Activated CD4-positive, CD25-positive, alpha-beta regulatory T cell (primary cell): ENCODE measurements at regions not wholly inside any gene's neighbourhood (a gene's known extent, or its start where the extent isn't known, plus 50 kb on each side); places are given as distances from the start of the nearest gene placed in this dataset.
"Not testable (repeated sequence)": the region's sequence is repeated elsewhere in the genome, so short reads cannot be mapped to it uniquely, and the experiment has no call there.

ENCODE experiments used
- DNase-seq, 4 experiments: peaks; one replicate each; lab custom pipeline; 2025; lab: John Stamatoyannopoulos, UW

DNA sequence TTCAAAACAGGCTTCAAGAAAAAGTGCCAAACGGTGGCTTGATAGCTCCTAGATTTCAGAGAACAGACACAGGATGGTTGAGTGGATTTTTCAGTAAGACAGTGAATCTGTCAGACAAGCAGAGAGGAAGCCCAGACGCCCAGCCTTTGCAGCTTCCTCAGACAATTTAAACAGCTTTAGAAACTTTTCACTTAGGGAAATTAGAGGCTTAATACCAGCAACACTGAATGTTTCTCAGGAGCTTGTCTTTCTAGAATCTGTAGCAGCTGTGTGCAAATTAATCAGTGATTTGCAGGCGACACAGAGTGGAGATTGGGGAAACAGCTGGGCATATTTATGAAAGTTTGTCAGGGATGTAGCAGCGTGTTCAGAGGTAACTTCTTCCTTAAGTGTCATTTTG is 362.1 kb downstream of the GALC start:
- no peak for DNase-seq

DNA sequence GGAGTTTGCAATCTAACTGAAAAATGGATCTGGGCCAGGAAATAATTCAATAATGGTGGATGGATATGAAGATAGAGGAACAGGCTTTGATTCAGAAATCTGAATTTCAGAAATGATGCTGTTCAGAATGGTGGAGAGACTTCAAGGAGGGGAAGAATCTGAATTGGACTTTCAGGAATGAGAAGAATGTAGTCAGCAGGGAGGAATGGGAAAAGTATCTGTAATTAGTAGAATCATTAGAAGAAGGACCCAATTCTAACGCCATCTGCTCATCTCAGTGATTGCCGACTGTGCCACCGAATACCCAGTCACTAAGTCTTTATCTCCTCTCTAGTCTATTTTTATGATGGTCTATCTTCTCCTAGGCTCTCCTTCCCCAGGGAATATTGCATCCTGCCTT is 363.2 kb downstream of the GALC start:
- DNase-seq, result no peak

DNA sequence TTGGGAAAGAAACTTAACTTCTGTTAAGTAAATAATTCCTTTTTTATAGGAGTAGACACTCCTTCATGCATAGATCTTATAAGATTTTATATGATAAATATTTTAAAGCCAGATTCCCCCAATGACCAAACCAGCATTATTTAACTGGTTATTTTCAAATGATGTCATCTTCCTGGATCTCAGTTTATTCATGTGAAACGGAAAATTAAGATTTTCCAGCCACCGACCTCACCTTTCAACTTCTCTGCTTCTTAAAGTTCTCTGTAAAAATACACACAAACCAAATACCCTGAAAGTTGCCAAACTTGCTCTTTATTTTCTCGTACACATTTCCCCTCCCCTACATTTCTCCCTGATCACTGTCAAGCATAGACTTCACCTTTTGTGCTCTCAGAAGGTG is 364.2 kb downstream of the GALC start:
- DNase-seq, result no peak

DNA sequence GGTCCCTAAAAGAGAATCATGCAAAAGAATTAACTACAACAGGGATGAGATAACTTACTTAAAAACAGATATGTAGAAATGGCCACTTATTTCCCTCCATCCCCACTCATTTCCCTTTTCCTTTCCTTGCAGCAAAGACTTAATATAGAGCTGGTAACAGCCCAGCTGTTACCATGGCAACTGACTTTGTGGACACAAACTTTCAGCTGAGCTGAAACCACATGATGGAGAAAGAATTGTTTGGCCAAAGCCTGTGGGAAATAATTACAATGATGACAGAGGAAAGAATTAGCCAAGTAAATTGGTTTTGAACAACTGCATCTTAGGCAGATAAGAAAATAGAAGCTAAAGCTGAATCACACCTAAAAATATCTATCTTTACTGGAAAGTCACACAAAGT is 364.9 kb downstream of the GALC start:
- no peak for DNase-seq

DNA sequence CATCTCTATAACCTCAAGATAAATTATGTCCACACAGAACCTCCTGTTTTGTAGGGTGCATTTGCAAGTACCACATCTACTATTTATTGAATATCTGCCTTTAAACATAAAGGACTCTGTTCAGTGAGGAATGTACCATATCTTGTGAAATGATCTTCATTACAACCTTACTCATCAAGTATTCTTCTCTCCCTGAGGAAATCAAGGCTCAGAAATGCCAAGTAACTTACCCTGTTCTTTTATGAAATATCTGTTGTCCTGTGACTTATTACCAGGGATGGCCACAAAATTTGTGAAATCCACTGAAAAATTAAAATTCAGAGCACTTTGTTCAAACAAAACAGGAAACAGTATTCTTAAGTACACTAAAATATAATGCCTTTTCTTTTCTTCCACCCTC is 366.7 kb downstream of the GALC start:
- DNase-seq, result no peak

DNA sequence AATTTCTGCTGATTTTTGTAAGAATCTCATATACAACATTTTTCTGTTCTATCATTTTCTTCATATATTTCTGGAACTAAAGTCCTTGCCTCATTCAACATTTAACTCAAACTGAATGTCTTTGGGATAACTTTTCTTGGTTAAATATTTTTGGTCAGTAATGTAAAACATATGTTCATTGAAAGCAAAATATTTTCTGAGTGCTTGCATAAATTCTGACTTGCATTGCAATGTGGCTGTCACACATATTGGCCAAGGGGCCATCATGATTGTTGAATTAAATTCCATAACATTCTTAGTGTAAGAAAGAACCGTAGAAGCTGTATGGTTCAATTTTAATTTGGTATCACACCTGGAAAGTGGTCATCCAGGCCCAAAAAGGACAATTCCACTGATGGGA is 369.4 kb downstream of the GALC start:
- no peak for DNase-seq

DNA sequence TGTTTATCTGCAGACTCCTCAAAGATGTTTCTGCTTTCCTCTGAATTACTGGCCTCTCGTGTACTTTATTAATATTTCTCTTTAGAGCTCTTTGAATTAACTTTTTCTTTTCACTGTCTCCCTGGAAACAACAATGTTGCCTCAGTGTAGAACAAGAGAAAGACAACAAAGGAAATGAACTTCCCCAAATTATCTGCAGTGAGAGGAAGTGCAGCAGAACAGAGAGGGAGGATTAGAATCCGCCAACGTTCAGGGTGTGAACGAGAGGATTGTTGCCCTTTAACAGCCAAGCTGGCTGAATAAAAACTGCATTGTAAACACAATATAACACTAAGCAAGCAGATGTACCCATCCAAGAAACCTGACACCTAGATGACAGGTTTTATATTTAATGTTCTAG is 375.9 kb downstream of the GALC start:
- no peak for DNase-seq

DNA sequence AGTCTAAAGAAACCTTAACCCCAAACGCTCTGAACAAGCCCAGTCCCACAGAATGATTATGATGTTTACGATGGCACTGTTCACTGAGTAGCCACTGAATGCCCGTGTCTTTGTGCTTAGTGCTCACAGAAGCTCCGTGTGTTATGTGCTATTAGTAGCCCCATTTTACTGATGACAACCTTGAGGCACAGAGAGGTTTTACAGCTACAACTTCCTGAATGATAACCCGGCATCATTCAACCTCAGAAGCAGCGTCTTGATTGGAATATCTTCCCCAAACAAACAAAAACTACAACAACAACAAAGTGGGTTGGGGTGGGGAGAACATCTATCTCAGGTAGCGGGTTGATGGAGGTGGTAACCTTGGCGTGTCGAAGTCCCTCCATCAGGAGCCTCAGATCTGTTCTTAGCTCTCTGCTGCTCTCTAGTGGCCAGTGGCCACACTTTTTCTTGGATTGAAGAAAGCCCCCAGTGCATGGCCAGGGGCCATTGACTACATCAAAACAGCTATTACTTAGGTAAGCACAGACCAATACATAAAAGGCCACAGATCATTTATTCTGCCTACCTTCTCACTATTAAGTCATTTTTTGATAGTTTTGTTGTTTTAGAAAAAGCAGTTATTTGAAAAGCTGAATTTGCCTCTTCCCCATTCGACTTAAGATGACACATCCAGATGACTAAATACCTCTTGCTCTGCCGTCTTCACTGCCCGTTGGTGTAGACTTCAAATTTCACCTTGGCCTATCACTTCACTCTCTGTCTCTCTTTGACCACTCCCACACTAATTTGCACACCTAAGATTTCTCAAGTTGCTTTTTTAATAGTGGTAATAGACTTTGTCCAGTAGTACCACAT is 376.9 kb downstream of the GALC start:
- no peak for DNase-seq

DNA sequence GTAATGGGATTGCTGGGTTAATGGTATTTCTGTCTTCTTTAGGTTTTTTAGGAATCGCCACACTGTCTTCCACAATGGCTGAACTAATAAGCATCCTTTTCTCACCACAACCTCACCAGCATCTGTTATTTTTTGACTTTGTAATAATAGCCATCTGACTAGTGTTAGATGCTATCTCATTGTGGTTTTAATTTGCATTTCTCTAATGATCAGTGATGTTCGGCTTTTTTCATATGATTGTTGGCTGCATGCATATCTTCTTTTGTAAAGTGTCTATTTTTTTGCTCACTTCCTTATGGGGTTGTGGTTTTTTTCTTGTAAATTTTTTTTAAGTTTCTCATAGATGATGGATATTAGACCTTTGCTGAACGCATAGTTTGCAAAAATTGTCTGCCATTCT is 377.9 kb downstream of the GALC start:
- DNase-seq, result no peak

DNA sequence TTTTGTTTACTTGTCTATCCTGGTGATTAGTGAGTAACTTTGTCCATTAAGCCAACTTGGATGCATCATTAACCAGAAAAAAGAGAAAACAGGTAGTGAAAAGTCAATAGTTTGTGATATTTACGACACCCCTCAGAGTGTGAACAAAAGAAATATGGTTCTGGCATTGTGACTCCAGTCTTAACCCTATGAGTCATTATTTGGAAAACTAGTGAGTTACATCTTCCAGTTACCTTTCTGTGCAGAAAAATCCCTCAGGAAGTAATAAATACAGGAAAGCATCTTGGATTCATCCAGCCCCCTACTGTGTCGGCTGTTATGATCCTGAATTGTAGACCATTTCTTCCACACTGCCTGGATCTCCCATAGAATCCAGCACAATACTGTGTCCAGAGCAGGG is 379.1 kb downstream of the GALC start:
- DNase-seq, result no peak

DNA sequence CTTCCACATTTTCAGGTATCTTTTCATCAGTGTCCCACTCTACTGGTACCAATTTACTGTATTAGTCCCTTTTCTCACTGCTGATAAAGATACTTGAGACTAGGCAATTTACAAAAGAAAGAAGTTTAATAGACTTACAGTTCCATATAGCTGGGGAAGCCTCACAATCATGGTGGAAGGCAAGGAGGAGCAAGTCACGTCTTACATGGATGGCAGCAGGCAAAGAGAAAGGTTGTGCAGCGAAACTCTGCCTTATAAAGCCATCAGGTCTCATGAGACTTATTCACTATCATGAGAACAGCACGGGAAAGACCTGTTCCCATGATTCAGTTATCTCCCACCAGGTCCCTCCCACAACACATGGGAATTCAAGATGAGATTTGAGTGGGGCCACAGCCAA is 385.9 kb downstream of the GALC start:
- DNase-seq, result not testable (repeated sequence)

DNA sequence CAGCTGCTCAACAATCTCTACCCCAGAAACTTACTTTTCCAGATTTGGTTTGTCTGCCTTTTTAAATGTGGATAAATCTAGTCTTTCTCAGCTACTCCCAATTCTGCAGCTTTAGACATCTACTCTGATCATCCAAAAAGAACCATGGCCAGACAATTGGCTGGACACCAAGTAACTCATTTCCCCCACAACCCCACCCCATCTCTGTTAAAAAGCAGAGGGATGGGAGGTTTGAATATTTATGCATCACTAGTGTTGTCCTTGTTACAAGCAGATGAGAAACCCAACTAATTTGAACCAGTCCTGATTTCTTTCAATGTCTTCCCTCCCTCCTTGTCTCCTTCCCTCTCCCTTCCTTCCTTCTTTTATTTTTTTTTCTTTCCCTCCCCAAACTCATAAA is 391.9 kb downstream of the GALC start:
- no peak for DNase-seq

DNA sequence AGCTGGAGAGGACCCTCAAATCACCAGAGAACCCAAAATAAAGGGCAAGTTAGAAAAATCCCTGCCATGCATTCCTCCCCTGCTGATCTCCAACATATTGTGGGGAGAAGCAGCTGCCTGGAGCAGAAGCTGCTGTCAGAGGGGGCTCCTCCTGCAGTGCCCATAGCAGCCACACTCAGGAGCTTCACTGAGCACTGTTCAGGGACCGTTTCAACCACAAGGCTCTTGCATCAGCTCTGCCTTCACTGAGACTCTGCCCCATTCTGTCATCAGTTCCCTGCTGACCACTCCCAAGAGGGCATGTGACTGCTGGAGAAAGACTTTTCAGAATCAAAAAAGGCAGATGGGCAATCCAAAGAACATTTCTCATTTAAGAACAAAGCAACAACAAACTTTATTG is 392.7 kb downstream of the GALC start:
- DNase-seq, result no peak

DNA sequence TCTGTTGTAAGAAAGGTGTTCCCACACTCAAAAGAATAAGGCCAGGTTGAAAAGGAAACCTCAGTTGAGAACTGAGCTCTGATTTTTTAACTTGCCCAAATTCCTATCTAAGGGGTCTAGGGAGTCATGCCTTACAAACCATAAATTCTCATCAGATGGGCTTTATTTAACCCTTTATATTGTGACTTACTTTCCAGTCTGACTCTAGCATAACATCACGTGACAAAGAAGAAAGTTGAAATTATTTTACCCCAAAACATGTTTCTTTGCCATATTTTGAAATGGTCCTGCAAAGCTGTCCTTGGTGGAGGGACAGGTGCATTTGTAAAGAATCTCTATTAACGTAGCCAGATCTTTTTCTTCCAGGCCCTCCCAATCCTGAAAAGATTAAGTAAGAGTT is 411.7 kb downstream of the GALC start:
- no peak for DNase-seq

DNA sequence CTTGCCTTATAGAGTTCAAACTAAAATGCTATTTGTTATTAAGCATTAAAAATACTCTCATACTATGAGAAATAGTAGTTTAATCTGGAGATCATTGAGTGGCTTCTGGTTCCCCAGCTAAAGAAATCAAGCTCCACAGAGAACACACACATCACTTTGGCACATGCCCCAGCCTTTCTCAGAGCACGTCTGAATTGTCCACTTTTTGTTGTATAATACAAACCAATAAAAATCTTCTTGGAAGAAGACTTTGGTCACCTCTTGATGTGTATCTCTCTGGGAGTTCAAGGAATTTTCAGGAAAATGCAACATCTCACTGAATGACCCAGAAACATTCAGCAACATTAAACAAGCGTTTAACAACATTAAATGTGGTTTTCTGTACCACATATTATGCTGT is 413.9 kb downstream of the GALC start:
- no peak for DNase-seq

DNA sequence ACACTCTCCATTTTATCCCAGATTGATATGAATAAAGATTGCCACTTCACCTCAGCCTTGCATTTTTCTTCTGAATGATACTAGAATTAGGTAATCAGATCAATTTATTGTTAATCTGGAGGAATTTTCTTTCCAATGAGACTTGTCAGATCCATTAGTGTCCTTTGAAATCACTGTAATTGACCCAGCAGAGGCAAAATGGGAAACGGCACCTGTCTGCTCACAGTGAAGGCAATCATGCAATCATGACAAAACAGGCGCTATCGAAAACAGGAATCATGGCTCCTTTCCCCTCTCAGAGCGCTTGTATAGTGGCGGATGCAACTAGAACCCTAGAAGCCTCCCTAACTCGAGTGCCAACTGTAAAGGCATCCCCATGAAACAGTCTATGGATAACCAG is 417.6 kb downstream of the GALC start:
- no peak for DNase-seq

DNA sequence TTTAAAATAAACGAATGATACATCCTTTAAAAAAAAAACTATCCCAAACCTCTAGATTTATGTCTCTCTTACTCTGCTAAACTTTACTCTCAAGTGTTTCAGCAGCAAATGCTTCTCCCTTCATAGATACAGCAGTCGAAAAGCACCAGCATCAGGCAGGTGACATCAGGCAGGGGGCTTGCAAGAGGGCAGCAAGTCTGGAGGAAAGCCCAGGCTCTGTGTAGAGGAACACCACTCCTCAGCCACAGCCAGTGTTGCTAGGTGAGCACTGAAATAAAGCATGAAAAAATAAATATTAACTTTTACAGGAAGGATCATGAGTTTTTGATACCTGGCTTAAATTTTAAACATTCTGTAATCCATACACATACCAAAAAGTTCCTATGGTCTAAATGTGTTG is 419.4 kb downstream of the GALC start:
- DNase-seq, result no peak

DNA sequence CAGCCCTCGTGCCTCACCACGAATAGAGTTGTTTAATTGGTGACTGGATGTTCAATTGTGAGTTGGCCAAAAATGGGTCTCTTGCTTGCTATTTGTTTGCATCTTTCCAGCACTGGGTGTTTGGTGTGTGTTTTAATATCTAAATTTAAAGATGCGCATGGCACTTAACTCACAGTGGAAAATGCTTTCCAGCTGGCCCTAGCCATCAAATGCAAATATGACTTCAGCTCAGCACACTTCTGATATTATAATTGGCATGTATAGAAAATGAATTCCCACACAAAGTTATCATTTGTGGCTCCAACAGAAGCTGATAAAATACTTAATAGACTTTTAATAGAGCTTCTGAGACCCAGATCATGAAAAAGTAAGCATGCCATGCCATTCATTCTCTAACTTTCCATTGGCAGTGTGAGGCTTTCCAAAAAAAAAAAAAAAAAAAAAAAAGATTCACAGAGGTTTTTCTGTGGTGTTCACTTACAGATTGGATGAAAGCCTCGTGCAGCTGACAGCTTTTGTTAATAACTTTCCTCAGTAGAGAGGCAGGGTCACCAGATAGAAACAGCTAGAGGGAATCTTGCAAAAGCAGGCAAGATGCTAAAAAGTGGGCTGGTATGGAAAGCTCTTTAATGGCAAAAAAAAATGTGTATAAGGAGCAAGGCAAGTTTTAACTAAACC is 425.2 kb downstream of the GALC start:
- no peak for DNase-seq

DNA sequence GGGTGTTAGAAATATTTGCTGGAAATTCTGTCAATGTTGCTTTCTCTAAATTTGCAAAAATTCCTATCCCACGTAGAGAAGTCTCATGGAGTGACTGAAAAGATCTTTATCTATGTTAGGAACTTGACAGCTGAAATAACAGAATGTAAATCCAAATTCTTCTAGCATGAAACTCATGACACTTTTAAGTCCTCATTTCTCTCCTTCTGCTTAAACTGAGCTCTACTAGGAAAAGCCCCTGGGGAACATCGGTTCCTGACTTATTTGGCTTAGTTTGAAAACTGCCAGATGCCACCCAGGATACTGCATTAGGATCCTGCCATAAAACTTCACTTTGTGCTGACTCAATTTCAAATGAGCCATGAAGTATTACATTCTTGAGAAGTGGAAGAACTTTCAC is 426.0 kb downstream of the GALC start:
- no peak for DNase-seq

DNA sequence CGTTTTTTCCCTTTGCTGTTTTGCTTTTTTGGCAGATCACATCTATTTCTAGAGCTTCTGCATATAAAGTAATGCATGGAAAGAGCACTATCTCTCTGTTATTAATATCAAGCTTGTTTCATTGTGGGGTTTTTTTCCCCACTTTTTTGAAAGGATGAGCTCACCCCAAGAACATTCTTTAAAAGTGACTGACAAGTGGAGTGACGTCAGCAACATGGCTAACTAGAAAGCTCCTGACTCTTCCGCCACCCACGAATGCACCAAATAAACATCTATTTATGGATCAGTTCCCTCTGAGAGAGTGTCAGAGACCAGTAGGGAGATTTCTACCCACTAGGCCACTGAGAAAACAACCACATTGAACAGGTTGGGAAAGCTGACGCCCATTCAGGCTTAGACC is 445.4 kb downstream of the GALC start:
- no peak for DNase-seq

DNA sequence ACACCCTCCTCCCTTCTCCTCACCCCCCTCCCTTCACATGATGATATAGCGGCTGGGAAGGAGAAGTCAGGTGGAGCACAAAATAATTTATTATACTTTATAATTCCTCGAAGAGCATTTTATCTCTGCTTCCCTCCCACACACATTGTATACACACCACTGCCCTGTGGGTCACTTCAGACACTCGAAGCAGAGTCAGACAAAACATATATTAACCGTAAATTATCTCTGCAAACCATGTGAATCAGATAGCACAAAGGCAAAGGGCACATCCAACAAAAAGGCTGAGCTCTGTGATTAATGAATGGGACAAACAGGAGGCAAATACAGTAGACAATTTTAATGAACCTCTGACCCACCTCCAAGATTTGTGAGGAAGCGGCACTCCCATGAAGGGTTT is 450.7 kb downstream of the GALC start:
- no peak for DNase-seq

DNA sequence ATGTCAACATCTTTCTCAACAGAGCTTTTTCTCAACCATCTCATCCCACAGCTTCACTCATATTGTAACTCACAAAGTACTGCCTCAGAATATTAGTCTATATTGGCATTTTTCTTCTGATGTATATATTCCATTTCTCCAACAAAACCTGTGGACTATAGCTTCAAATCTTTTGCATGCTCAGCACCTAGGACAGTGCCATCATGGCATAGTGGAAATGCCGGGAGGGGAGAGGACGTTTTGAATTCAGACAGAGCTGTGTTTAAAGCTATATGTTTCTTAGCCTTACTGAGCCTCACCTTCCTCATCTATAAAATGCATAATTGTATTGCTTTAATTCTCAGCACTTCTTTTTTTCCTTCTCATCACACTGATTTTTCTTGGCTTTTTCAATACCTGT is 452.6 kb downstream of the GALC start:
- no peak for DNase-seq

DNA sequence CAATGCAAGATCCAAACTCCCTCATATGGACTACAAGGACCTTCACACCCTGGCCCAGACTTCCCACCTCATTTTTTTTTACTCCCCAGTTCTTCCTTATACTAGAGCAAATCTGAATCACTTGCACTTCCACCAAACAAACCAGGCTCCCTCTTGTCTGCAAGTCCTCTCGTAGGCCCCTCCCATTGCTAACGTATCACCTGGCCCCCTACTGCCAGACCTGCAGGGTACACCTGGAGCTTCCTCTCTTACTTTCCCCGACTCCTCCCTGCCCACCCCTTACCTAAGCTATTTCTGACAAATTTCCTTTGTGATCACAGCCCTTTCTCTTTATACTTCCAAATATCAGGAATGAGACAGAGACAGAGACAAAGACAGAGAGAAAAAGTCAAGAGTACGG is 463.9 kb downstream of the GALC start:
- no peak for DNase-seq

DNA sequence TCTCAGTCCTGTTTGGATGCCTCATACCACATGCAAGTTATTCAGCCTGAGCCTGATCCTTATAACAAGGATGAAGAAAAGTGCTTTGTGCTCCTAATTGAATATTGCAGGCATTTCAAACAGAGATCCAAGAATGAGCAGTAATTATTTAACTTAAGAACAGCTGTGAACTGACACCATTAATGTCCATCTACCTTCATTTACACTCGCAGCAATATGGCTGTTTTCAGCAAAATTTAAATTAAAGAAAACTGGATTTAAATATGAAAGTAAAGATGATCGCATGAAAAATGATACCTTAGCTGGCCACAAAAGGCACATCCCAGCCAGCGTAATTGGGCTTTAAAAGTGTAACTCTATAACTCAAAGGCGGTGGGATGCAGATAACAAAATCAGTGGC is 466.3 kb downstream of the GALC start:
- no peak for DNase-seq
